Suprapubic skin (tissue), 4 donors: ENCODE measurements at regions not wholly inside any gene's neighbourhood (a gene's known extent, or its start where the extent isn't known, plus 50 kb on each side); places are given as distances from the start of the nearest gene placed in this dataset.

Experiments used
- DNase-seq, 2 donors: peaks; one replicate each; pipeline ENCODE4 v3.0.0-alpha.2; 2019; ENCODE audit warnings: low spot score in 2 of 2
- H3K27ac ChIP-seq: fragments of 200-600 bp; sonication (generic); one replicate; pipeline ENCODE4 v1.5.1; 2019
- H3K27me3 ChIP-seq: fragments of 200-600 bp; sonication (generic); one replicate; pipeline ENCODE4 v1.5.1; 2019
- H3K36me3 ChIP-seq: fragments of 200-600 bp; sonication (generic); one replicate; pipeline ENCODE4 v1.5.1; 2019
- H3K4me1 ChIP-seq: fragments of 200-600 bp; sonication (generic); one replicate; pipeline ENCODE4 v1.5.1; 2019
- H3K4me3 ChIP-seq: fragments of 200-600 bp; sonication (generic); one replicate; pipeline ENCODE4 v1.5.1; 2019; ENCODE audit warnings: mild to moderate bottlenecking
- H3K9me3 ChIP-seq: fragments of 200-600 bp; sonication (generic); one replicate; pipeline ENCODE4 v1.5.1; 2019
- EP300 ChIP-seq: sonication (generic); formaldehyde crosslinking; IDR thresholded peaks from one replicate; pipeline ENCODE4 v1.6.1; 2017; ENCODE audit warnings: antibody characterized with exemption
- POLR2A ChIP-seq, 2 donors: fragments of 450-650 bp; IDR thresholded peaks; one replicate each; pipeline ENCODE4 v1.6.1; 2017; ENCODE audit warnings: antibody characterized with exemption in 2 of 2, mild to moderate bottlenecking in 2 of 2, moderate library complexity in 2 of 2
- POLR2AphosphoS5 ChIP-seq, 3 donors: sonication (generic); formaldehyde crosslinking; IDR thresholded peaks; one replicate each; pipeline ENCODE4 v1.6.1; 2017; ENCODE audit warnings: antibody characterized with exemption in 3 of 3
- WGBS: methylation state at CpG from one replicate; pipeline ENCODE4 v1.1.5; 2018; 5-methylcytosine and 5-hydroxymethylcytosine counted together
- TF ChIP-seq, protein P1 (sequence below), 2 donors: fragments of 200-600 bp in 1 of 2; fragments of 450-650 bp in 1 of 2; sonication (generic) in 1 of 2; IDR thresholded peaks; one replicate each; pipeline ENCODE4 v1.5.1; 2016 to 2019; ENCODE audit warnings: antibody characterized with exemption in 2 of 2, mild to moderate bottlenecking in 1 of 2, moderate library complexity in 1 of 2

DNA sequence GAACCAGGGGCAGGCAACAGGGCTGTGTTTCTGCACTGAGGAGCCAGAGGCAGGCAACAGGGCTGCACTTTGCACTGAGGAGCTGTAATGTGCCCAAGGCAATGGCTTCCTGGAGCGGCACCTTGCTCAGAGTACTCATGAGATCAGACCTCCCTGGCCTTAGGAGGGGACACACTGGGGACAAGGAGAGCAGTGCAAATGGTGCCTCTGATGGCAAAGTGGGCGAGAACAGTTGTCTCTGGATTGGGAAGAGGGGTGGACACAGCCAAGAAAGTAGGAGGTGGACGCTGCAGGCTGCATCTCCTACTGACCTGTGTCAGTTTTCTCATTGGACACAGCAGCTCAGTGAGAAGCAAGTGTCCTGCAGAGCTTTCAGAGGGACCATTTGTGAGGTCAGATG lies 1443.3 kb downstream of the TBC1D22A start:
- TF ChIP-seq, protein P1, sequence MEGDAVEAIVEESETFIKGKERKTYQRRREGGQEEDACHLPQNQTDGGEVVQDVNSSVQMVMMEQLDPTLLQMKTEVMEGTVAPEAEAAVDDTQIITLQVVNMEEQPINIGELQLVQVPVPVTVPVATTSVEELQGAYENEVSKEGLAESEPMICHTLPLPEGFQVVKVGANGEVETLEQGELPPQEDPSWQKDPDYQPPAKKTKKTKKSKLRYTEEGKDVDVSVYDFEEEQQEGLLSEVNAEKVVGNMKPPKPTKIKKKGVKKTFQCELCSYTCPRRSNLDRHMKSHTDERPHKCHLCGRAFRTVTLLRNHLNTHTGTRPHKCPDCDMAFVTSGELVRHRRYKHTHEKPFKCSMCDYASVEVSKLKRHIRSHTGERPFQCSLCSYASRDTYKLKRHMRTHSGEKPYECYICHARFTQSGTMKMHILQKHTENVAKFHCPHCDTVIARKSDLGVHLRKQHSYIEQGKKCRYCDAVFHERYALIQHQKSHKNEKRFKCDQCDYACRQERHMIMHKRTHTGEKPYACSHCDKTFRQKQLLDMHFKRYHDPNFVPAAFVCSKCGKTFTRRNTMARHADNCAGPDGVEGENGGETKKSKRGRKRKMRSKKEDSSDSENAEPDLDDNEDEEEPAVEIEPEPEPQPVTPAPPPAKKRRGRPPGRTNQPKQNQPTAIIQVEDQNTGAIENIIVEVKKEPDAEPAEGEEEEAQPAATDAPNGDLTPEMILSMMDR (IDR thresholded peaks at IDR 0.05): no peak
- no peak for TF ChIP-seq EP300
- TF ChIP-seq POLR2AphosphoS5 (IDR thresholded peaks at IDR 0.05): no peak
- no peak for TF ChIP-seq POLR2A (IDR thresholded peaks at IDR 0.05)
- 75% methylated on average over 3 of the region's 3 CpGs for WGBS

DNA sequence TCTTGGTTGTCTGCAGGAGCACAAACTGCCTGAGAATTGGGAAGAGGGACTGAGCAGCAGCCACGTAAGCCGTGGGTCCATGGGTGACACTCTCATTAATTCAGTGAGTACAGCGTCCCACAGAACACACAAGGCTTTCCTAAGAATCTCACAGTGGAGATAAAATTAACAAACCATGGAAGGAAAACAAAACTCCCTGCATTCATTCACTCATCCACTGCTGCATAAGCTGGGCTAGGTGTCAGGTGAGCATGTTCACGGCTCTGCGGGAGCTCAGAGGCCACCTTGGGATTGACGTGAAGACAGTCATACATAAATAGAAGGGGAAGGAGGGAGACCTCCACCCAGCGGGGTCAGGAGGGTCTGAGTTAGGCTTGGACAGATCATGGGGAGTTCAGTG lies 1442.7 kb downstream of the TBC1D22A start:
- no peak overlapping the region for H3K4me3 ChIP-seq

More for the DNA sequence above, 1443.3 kb downstream of the TBC1D22A start:
- Histone ChIP-seq H3K36me3 (no peaks in the 10 kb centered on the region), H3K27ac (no peak overlapping the region), H3K4me1 (no peaks in the 10 kb centered on the region), H3K4me3 (no peak overlapping the region), H3K9me3 (no peaks in the 10 kb centered on the region), H3K27me3 (peaks cover 52% of the 10 kb centered on the region)
- no peak for DNase-seq

DNA sequence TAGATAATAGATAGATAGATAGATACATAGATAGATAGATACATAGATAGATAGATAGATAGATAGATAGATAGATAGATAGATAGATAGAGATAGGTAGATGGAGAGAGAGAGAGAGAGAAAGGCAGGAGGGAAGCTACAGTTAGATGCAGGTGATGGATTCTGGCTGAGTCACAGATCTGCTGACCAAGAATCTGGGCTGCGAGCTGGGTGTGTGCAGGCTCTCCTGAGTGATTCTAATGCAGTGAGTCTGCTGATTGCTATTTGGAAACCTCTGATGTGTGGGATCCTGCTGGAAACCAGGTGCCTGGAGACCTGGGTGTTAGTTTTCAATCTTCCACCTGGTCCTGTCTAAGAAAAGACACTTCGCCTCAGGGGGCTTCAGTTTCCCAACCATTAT lies 1441.8 kb downstream of the TBC1D22A start:
- Histone ChIP-seq H3K27me3 (peaks cover 37% of the 10 kb centered on the region), H3K4me1 (no peaks in the 10 kb centered on the region), H3K4me3 (no peak overlapping the region), H3K36me3 (no peaks in the 10 kb centered on the region), H3K27ac (no peak overlapping the region), H3K9me3 (no peaks in the 10 kb centered on the region)
- 65% methylated on average over 2 of the region's 2 CpGs for WGBS
- TF ChIP-seq, protein P1 (IDR thresholded peaks at IDR 0.05): no peak
- TF ChIP-seq EP300: no peak
- TF ChIP-seq POLR2AphosphoS5 (IDR thresholded peaks at IDR 0.05): no peak
- TF ChIP-seq POLR2A (IDR thresholded peaks at IDR 0.05): no peak
- DNase-seq: no peak

More for the DNA sequence above, 1442.7 kb downstream of the TBC1D22A start:
- H3K9me3 ChIP-seq: no peaks in the 10 kb centered on the region
- TF ChIP-seq POLR2AphosphoS5 (IDR thresholded peaks at IDR 0.05): no peak
- TF ChIP-seq EP300: no peak
- no peak for TF ChIP-seq POLR2A (IDR thresholded peaks at IDR 0.05)
- TF ChIP-seq, protein P1 (IDR thresholded peaks at IDR 0.05): no peak
- peaks cover 45% of the 10 kb centered on the region for H3K27me3 ChIP-seq
- no peaks in the 10 kb centered on the region for H3K4me1 ChIP-seq
- WGBS: 89% methylated on average over 7 of the region's 7 CpGs
- H3K27ac ChIP-seq: no peak overlapping the region
- no peak for DNase-seq
- H3K36me3 ChIP-seq: no peaks in the 10 kb centered on the region

DNA sequence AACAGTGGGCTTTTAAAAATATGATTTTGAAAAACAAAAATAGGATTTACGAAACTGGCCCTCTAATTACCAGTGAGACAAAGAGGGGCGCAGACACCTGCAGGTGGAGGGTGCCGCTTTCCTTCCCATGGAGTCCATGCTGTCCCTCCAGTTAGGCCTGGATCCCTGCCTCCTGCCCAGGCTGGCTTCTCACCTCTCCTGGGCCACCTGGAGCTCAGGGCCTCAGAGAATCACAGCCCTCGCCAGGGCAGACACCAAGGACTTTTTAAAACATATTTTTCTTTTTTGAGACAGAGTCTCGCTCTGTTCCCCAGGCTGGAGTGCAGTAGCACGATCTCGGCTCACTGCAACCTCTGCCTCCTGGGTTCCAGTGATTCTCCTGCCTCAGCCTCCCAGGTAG lies 1437.2 kb downstream of the TBC1D22A start:
- 95% methylated on average over 7 of the region's 7 CpGs for WGBS
- Histone ChIP-seq H3K27ac (no peak overlapping the region), H3K9me3 (no peaks in the 10 kb centered on the region), H3K36me3 (no peaks in the 10 kb centered on the region), H3K4me1 (no peaks in the 10 kb centered on the region), H3K4me3 (no peak overlapping the region), H3K27me3 (peaks cover 7% of the 10 kb centered on the region)
- TF ChIP-seq EP300 (no peak), POLR2AphosphoS5 (IDR thresholded peaks at IDR 0.05) (no peak), POLR2A (IDR thresholded peaks at IDR 0.05) (no peak)
- TF ChIP-seq, protein P1 (IDR thresholded peaks at IDR 0.05): no peak
- DNase-seq: no peak

DNA sequence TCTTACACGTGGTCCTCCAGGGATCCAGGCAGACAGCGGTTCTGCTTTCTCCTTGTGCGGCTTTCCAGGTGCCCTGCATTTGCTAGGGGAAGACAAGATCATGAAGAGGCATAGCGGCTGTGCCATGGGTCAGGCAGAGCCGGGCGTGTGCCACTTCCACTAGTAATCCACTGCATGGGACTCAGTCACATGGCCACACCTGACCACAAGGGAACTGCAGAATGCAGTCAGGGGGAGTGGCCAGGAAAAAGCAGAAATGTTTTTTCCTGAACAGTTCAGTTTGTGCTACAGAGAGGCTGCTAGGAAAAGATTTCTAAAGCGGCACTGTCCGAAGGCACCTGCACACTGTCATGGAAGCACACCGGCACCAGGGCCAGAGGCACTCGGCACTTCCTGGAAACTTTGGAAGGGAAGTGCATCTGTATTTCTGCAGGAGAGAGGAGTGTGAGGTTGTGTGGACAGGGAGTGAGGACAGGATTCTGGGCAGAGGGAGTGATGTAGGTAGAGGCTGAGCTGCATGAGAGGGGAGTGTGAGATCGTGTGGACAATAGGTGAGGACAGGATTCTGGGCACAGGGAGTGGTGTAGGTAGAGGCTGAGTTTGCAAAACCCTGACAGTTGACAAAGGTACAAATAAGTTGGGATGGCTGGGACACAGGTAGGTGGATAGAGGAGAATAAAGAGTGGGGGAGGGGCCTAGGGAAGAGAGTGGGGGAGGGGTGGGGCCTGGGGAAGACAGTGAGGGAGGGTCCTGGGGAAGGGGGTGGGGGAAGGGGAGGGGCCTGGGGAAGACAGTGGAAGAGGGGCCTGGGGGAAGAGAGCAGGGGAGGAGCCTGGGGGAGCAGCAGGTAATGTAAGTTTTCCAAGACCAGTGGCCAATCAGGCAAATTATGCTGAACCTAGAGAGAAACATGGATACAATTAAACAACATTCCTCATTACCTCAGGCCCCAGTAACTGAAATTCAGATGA lies 1436.3 kb downstream of the TBC1D22A start:
- Histone ChIP-seq H3K4me1 (no peaks in the 10 kb centered on the region), H3K27me3 (peaks cover 4% of the 10 kb centered on the region), H3K27ac (no peak overlapping the region), H3K4me3 (no peak overlapping the region), H3K9me3 (no peaks in the 10 kb centered on the region), H3K36me3 (no peaks in the 10 kb centered on the region)
- DNase-seq: no peak
- TF ChIP-seq POLR2AphosphoS5 (IDR thresholded peaks at IDR 0.05): no peak
- TF ChIP-seq, protein P1 (IDR thresholded peaks at IDR 0.05): no peak
- no peak for TF ChIP-seq EP300
- no peak for TF ChIP-seq POLR2A (IDR thresholded peaks at IDR 0.05)
- WGBS: 65% methylated on average over 11 of the region's 11 CpGs
